ENCODE measurements at regions not wholly inside any gene's neighbourhood (a gene's known extent, or its start where the extent isn't known, plus 50 kb on each side); places are given as distances from the start of the nearest gene placed in this dataset.

GRCh38 chr3:10580426-10580825, 75.0 kb upstream of the ATP2B2 start:
- no peak for TF ChIP-seq TCF7L2 (IDR thresholded peaks at IDR 0.05; ENCODE audit: low read depth, low read length)
- no peak for TF ChIP-seq REST (IDR thresholded peaks at IDR 0.05; ENCODE audit: insufficient read depth in 1 of 2, low read depth in 2 of 2, low read length in 1 of 2)
- no peak for TF ChIP-seq SIN3A (IDR thresholded peaks at IDR 0.05; ENCODE audit: borderline replicate concordance, insufficient read depth, low read depth, low read length)
- BruUV-seq (replicated peaks): no TSS peak
- H3K4me1 ChIP-seq (ENCODE audit: control insufficient read depth, insufficient read depth, low read length): no peaks in the 10 kb centered on the region
- no peak overlapping the region for H3K27ac ChIP-seq (ENCODE audit: low read length)
- DNase-seq (ENCODE audit: low read depth, low spot score) (no peak), ATAC-seq (no peak)
- H3K4me3 ChIP-seq (ENCODE audit: low read depth in 2 of 2, low read length in 2 of 2): no peak overlapping the region
- in situ Hi-C loops (cut with HindIII; ENCODE audit: low pct_unique_long_range_greater_than_20kb, low sequenced_read_pairs): no loop called here
- no peaks in the 10 kb centered on the region for H3K36me3 ChIP-seq (ENCODE audit: control insufficient read depth, insufficient read depth, low read length)
- peaks cover 8% of the 10 kb centered on the region; the same call in 1 of the 2 replicates for H3K27me3 ChIP-seq (ENCODE audit: control insufficient read depth, insufficient read depth, low read length)
- intact Hi-C loops (cut with micrococcal nuclease; ENCODE audit: unreplicated experiment): no loop called here
- CTCF ChIA-PET: no interaction called here
- POLR2A ChIA-PET: no interaction called here
- no peaks in the 10 kb centered on the region for H3K9me3 ChIP-seq (ENCODE audit: control insufficient read depth, insufficient read depth, low read depth, low read length)

DNA sequence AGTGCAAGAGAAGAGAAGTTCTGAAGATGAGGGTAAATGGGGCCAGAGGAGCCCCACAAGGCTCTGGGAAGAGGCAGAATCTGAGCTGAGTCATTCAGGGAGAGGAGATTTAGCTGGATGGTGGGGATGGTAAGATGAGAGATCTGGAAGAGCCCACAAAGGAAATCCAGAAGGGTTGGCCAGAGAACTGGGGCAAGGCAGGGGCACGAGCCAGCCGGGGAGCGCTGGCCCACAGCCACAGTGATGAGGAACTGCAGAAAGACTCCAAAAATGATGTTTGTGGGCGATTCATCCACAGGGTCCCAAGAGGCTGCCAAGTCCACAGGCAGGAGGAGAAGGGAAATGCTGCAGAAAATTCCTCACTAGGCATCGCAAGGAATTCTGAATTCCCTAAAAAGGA, 75.9 kb upstream of the ATP2B2 start:
- H3K4me3 ChIP-seq (ENCODE audit: low read depth in 2 of 2, low read length in 2 of 2): no peak overlapping the region
- in situ Hi-C loops (cut with HindIII; ENCODE audit: low pct_unique_long_range_greater_than_20kb, low sequenced_read_pairs) (no loop called here), intact Hi-C loops (cut with micrococcal nuclease; ENCODE audit: unreplicated experiment) (no loop called here)
- DNase-seq (ENCODE audit: low read depth, low spot score): no peak
- POLR2A ChIA-PET: no interaction called here
- TF ChIP-seq TCF7L2 (IDR thresholded peaks at IDR 0.05; ENCODE audit: low read depth, low read length): no peak
- no peak for TF ChIP-seq POLR2AphosphoS5 (IDR thresholded peaks at IDR 0.05; ENCODE audit: low read depth, low read length)
- no peak for TF ChIP-seq REST (IDR thresholded peaks at IDR 0.05; ENCODE audit: insufficient read depth in 1 of 2, low read depth in 2 of 2, low read length in 1 of 2)
- TF ChIP-seq, protein P1, sequence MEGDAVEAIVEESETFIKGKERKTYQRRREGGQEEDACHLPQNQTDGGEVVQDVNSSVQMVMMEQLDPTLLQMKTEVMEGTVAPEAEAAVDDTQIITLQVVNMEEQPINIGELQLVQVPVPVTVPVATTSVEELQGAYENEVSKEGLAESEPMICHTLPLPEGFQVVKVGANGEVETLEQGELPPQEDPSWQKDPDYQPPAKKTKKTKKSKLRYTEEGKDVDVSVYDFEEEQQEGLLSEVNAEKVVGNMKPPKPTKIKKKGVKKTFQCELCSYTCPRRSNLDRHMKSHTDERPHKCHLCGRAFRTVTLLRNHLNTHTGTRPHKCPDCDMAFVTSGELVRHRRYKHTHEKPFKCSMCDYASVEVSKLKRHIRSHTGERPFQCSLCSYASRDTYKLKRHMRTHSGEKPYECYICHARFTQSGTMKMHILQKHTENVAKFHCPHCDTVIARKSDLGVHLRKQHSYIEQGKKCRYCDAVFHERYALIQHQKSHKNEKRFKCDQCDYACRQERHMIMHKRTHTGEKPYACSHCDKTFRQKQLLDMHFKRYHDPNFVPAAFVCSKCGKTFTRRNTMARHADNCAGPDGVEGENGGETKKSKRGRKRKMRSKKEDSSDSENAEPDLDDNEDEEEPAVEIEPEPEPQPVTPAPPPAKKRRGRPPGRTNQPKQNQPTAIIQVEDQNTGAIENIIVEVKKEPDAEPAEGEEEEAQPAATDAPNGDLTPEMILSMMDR (IDR thresholded peaks at IDR 0.05): no peak
- TF ChIP-seq SIN3A (IDR thresholded peaks at IDR 0.05; ENCODE audit: borderline replicate concordance, insufficient read depth, low read depth, low read length): no peak
- BruUV-seq (replicated peaks): no TSS peak
- H3K27me3 ChIP-seq (ENCODE audit: control insufficient read depth, insufficient read depth, low read length): peaks cover 8% of the 10 kb centered on the region
- no peaks in the 10 kb centered on the region for H3K36me3 ChIP-seq (ENCODE audit: control insufficient read depth, insufficient read depth, low read length)
- no peaks in the 10 kb centered on the region for H3K9me3 ChIP-seq (ENCODE audit: control insufficient read depth, insufficient read depth, low read depth, low read length)
- no peaks in the 10 kb centered on the region for H3K4me1 ChIP-seq (ENCODE audit: control insufficient read depth, insufficient read depth, low read length)
- no peak overlapping the region for H3K27ac ChIP-seq (ENCODE audit: low read length)
- CTCF ChIA-PET: no interaction called here
- ATAC-seq: no peak
